ENCODE measurements at regions not wholly inside any gene's neighbourhood (a gene's known extent, or its start where the extent isn't known, plus 50 kb on each side); places are given as distances from the start of the nearest gene placed in this dataset.

DNA sequence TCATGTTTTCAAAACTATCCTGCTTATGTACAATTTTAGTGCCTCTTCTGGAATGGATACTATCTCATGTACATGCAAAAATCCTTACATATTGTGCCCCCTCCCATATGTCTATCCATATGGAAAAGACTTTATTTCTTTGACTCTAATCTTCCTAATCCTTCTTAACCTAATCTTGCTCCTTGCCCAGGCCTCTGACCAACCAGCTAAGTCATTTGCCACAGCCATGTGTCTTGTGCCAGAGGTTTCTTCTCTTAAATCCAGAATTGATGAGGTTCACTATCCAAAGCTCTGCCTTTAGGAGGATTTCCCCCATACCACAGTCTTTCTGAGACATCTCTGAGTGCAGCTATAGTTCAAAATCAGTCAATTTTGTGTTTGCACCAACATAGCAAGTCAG is 68.9 kb upstream of the RNF180 start:
- Histone ChIP-seq H3K4me2 (ENCODE audit: low read length) (no peak overlapping the region), H3K36me3 (ENCODE audit: insufficient read depth, low read length) (no peaks in the 10 kb centered on the region), H3K9me2 (ENCODE audit: insufficient read depth, low read length) (no peaks in the 10 kb centered on the region), H3K27ac (ENCODE audit: low read depth, low read length, poor library complexity, severe bottlenecking) (no peak overlapping the region), H3K4me3 (ENCODE audit: low read depth, low read length, poor library complexity, severe bottlenecking) (no peak overlapping the region), H3K9me3 (ENCODE audit: low read length) (no peaks in the 10 kb centered on the region), H3K79me2 (ENCODE audit: insufficient read depth, low read depth, low read length) (no peaks in the 10 kb centered on the region), H2AFZ (ENCODE audit: low read length) (no peak overlapping the region), H3K4me1 (ENCODE audit: insufficient read depth, low read length, poor library complexity, severe bottlenecking) (no peaks in the 10 kb centered on the region), H4K20me1 (ENCODE audit: insufficient read depth, low read length) (no peaks in the 10 kb centered on the region)
- POLR2A ChIA-PET = no interaction called here
- no TSS peak for BruUV-seq (replicated peaks)
- TF ChIP-seq, protein P1, sequence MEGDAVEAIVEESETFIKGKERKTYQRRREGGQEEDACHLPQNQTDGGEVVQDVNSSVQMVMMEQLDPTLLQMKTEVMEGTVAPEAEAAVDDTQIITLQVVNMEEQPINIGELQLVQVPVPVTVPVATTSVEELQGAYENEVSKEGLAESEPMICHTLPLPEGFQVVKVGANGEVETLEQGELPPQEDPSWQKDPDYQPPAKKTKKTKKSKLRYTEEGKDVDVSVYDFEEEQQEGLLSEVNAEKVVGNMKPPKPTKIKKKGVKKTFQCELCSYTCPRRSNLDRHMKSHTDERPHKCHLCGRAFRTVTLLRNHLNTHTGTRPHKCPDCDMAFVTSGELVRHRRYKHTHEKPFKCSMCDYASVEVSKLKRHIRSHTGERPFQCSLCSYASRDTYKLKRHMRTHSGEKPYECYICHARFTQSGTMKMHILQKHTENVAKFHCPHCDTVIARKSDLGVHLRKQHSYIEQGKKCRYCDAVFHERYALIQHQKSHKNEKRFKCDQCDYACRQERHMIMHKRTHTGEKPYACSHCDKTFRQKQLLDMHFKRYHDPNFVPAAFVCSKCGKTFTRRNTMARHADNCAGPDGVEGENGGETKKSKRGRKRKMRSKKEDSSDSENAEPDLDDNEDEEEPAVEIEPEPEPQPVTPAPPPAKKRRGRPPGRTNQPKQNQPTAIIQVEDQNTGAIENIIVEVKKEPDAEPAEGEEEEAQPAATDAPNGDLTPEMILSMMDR (conservative IDR thresholded peaks at IDR 0.05; ENCODE audit: low read length) = no peak
- no peak for TF ChIP-seq EZH2phosphoT487 (IDR thresholded peaks at IDR 0.05; ENCODE audit: borderline replicate concordance, low read depth, low read length)
- no peak for DNase-seq (ENCODE audit: low spot score)
- intact Hi-C loops (cut with micrococcal nuclease; ENCODE audit: unreplicated experiment) = no loop called here
- CTCF ChIA-PET (ENCODE audit: unreplicated experiment) = no interaction called here

DNA sequence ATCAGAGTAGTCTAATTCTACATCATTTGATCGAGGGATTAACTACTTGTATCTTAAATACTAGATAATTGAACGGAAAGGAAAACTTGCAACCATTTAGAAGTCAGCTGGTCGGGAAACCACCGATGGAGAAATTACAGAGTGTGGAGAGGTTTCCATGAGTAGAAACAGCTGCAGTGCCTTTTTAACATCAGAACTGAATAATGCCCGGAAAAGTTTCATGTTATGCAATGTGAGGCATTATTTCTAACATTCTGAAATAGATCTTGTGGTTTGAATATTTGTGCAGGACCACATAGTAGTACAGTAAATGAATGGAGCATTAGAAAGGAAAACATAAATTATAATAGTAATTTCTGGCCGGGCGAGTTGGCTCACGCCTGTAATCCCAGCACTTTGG is 88.1 kb upstream of the RNF180 start:
- no peaks in the 10 kb centered on the region for H3K9me3 ChIP-seq (ENCODE audit: low read length)
- TF ChIP-seq EZH2phosphoT487 (IDR thresholded peaks at IDR 0.05; ENCODE audit: borderline replicate concordance, low read depth, low read length) = no peak
- TF ChIP-seq, protein P1 (conservative IDR thresholded peaks at IDR 0.05; ENCODE audit: low read length) = no peak
- no peaks in the 10 kb centered on the region for H3K79me2 ChIP-seq (ENCODE audit: insufficient read depth, low read depth, low read length)
- H2AFZ ChIP-seq (ENCODE audit: low read length) = no peak overlapping the region
- H3K27ac ChIP-seq (ENCODE audit: low read depth, low read length, poor library complexity, severe bottlenecking) = no peak overlapping the region
- intact Hi-C loops (cut with micrococcal nuclease; ENCODE audit: unreplicated experiment) = loop anchor here (10.0 kb wide), 1 partner anchor 537 kb away; no protein-coding TSS in a partner anchor
- H3K4me1 ChIP-seq (ENCODE audit: insufficient read depth, low read length, poor library complexity, severe bottlenecking) = no peaks in the 10 kb centered on the region
- ChIA-PET CTCF (ENCODE audit: unreplicated experiment) (no interaction called here), POLR2A (interaction anchor here (0.7 kb wide), 1 partner anchor 448 kb away, joined by 3 read pairs; no protein-coding TSS in a partner anchor)
- H3K36me3 ChIP-seq (ENCODE audit: insufficient read depth, low read length) = no peaks in the 10 kb centered on the region
- no peak overlapping the region for H3K4me2 ChIP-seq (ENCODE audit: low read length)
- no TSS peak for BruUV-seq (replicated peaks)
- H3K4me3 ChIP-seq (ENCODE audit: low read depth, low read length, poor library complexity, severe bottlenecking) = no peak overlapping the region
- H3K9me2 ChIP-seq (ENCODE audit: insufficient read depth, low read length) = no peaks in the 10 kb centered on the region
- no peak for DNase-seq (ENCODE audit: low spot score)
- H4K20me1 ChIP-seq (ENCODE audit: insufficient read depth, low read length) = no peaks in the 10 kb centered on the region

DNA sequence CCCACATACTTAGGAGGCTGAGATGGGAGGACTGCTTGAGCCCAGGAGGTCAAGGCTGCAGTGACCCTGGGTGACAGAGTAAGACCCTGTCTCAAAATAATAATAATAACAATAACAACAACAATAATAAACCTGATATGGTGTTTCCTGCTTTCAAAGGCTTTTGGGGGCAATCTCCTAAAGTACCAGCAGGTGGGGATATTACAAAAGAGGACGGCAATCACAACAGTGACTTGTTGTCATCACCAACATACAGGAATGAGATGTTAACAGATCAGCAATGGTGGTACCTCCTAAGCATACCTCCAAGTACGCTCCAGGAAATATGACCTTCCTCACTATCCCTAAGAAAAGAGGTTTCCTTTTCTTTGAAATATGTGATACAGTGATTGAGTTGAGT is 91.1 kb upstream of the RNF180 start:
- intact Hi-C loops (cut with micrococcal nuclease; ENCODE audit: unreplicated experiment) = loop anchor here (10.0 kb wide), 1 partner anchor 540 kb away; no protein-coding TSS in a partner anchor
- CTCF ChIA-PET (ENCODE audit: unreplicated experiment) = no interaction called here
- peak; percentile 26 for DNase-seq (ENCODE audit: low spot score)

More for the DNA sequence above, 91.1 kb upstream of the RNF180 start:
- H3K79me2 ChIP-seq (ENCODE audit: insufficient read depth, low read depth, low read length) = no peaks in the 10 kb centered on the region
- no TSS peak for BruUV-seq (replicated peaks)
- H3K4me1 ChIP-seq (ENCODE audit: insufficient read depth, low read length, poor library complexity, severe bottlenecking) = no peaks in the 10 kb centered on the region
- no peaks in the 10 kb centered on the region for H3K9me3 ChIP-seq (ENCODE audit: low read length)
- H3K36me3 ChIP-seq (ENCODE audit: insufficient read depth, low read length) = no peaks in the 10 kb centered on the region
- no peak overlapping the region for H3K27ac ChIP-seq (ENCODE audit: low read depth, low read length, poor library complexity, severe bottlenecking)
- POLR2A ChIA-PET = no interaction called here
- H3K4me2 ChIP-seq (ENCODE audit: low read length) = no peak overlapping the region
- no peaks in the 10 kb centered on the region for H3K9me2 ChIP-seq (ENCODE audit: insufficient read depth, low read length)
- no peaks in the 10 kb centered on the region for H4K20me1 ChIP-seq (ENCODE audit: insufficient read depth, low read length)
- no peak overlapping the region for H2AFZ ChIP-seq (ENCODE audit: low read length)
- no peak overlapping the region for H3K4me3 ChIP-seq (ENCODE audit: low read depth, low read length, poor library complexity, severe bottlenecking)
- no peak for TF ChIP-seq EZH2phosphoT487 (IDR thresholded peaks at IDR 0.05; ENCODE audit: borderline replicate concordance, low read depth, low read length)
- TF ChIP-seq, protein P1 (conservative IDR thresholded peaks at IDR 0.05; ENCODE audit: low read length) = peak; percentile 78

Data from OCI-LY7 (cell line).